Erythroblast (primary cell): ENCODE measurements at regions not wholly inside any gene's neighbourhood (a gene's known extent, or its start where the extent isn't known, plus 50 kb on each side); places are given as distances from the start of the nearest gene placed in this dataset.

Experiments used
- GATA1 ChIP-seq: IDR thresholded peaks from 2 replicates; pipeline ENCODE4 v1.6.1; 2011; ENCODE audit warnings: low read depth, mild to moderate bottlenecking, control low read depth, low read length, moderate library complexity
- POLR2A ChIP-seq: IDR thresholded peaks from 2 replicates; pipeline ENCODE4 v1.6.1; 2011; ENCODE audit warnings: mild to moderate bottlenecking, low read length

- TF ChIP-seq POLR2A (no peak), GATA1 (no peak)
Observed at GRCh38 chr9:120065151-120065550, 514.8 kb downstream of the CDK5RAP2 start.
